SU-DHL-6 (cell line): ENCODE measurements at regions not wholly inside any gene's neighbourhood (a gene's known extent, or its start where the extent isn't known, plus 50 kb on each side); places are given as distances from the start of the nearest gene placed in this dataset.

Experiments
- EZH2phosphoT487 ChIP-seq: fragments of 200-600 bp; sonication (generic), shearing (Covaris generic); conservative IDR thresholded peaks from 2 replicates; pipeline ENCODE4 v1.6.1; 2018; ENCODE audit warnings: mild to moderate bottlenecking, antibody characterized with exemption, low read length, moderate library complexity, mixed read lengths
- TF ChIP-seq, protein P1 (sequence below): fragments of 200-600 bp; sonication (generic); IDR thresholded peaks from one replicate; pipeline ENCODE4 v1.5.1; 2017; ENCODE audit warnings: antibody characterized with exemption, mild to moderate bottlenecking, low read length, moderate library complexity; ENCODE audit not compliant: insufficient read depth, poor library complexity, severe bottlenecking

DNA sequence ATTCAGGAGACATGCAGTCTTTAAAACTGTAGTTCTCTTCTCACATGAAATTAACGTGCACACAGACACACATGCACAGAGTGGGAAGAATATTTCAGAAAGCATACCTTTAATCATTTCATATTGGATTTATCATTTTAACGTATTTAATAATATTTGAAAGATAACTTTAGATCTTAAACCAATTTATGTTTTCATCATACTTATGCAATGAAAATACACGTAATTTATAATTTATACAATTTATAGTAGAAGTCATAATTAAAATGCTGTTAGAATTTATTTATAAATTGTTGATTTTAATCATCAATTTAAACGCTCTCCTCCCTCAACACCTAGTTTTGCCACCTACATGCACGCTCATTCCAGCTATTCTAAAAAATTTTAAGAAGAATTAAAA, 894.9 kb upstream of the CTNND2 start:
- TF ChIP-seq, protein P1, sequence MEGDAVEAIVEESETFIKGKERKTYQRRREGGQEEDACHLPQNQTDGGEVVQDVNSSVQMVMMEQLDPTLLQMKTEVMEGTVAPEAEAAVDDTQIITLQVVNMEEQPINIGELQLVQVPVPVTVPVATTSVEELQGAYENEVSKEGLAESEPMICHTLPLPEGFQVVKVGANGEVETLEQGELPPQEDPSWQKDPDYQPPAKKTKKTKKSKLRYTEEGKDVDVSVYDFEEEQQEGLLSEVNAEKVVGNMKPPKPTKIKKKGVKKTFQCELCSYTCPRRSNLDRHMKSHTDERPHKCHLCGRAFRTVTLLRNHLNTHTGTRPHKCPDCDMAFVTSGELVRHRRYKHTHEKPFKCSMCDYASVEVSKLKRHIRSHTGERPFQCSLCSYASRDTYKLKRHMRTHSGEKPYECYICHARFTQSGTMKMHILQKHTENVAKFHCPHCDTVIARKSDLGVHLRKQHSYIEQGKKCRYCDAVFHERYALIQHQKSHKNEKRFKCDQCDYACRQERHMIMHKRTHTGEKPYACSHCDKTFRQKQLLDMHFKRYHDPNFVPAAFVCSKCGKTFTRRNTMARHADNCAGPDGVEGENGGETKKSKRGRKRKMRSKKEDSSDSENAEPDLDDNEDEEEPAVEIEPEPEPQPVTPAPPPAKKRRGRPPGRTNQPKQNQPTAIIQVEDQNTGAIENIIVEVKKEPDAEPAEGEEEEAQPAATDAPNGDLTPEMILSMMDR = no peak
- no peak for TF ChIP-seq EZH2phosphoT487
